ENCODE measurements at regions not wholly inside any gene's neighbourhood (a gene's known extent, or its start where the extent isn't known, plus 50 kb on each side); places are given as distances from the start of the nearest gene placed in this dataset.

- no peak for DNase-seq
Observed at GRCh38 chr2:149658553-149658952, 71.0 kb upstream of the MMADHC start.

GRCh38 chr2:149657401-149658040, 69.9 kb upstream of the MMADHC start:
- no peak for DNase-seq

GRCh38 chr2:149656996-149657395, 69.4 kb upstream of the MMADHC start:
- no peak for DNase-seq

DNA sequence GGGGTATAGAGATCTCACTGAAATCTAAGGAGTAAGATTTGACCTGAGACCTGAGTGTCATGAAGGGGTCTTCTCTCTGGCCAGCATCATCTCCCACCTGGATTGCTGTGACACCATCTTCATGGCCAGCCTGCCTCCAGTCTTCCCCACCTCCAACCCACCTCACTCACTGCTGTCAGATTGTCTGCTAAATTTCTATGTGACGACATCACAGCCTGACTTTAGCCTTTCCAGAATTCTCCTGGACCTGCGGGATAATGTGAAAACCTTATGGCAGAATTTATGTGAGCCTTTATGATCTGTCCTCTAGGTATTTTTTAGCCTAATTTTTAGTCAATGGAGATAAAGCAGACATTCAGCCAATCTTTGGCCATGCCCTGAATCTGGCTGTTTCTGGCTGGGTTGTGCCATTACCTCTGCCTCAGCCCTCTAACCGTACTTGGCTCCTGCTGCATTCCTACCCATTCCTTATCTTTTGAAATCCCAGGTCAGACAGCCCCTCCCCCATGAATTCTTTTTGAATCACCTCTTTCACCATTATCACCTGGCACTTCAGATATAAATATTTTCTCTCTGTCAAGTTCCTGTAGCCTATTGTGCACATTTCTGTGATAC, 66.4 kb upstream of the MMADHC start:
- DNase-seq = no peak

DNA sequence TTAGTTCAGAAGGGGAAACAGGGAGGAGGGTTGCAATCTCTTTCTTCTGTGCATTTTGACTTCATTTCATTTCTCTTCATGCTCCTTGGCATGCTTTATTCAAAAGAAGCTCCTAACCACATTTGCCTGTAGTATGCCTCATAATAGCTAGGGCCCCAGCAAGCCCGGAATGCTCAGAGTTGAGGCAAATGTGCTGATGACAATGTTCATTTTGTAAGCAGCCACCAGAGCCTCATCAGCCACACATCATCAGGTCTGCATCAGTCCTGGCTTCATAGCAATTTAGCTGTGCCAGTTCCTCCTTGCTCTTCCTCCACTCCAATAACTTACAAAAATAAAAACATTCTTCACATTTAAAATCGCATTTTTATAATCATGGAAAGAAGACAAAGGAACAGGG, 65.4 kb upstream of the MMADHC start:
- no peak for DNase-seq

DNA sequence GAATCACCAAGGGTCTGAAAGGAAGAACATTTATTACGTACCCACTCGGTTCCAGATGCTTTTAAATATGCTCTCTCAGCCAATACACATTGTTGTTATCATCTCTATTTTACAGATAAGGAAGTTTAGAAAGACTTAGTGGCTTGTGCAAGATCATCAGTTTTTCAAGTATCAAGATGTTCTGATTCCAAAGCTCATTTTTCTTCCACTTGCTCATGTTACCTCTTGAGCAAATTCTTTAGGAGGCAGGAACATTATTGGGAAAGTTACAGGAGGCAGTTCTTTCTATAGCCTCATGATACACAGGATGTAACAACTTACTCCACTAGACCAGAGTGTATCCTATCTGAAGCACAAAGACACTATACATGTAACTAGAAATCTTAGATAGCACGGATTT, 65.0 kb upstream of the MMADHC start:
- no peak for DNase-seq

DNA sequence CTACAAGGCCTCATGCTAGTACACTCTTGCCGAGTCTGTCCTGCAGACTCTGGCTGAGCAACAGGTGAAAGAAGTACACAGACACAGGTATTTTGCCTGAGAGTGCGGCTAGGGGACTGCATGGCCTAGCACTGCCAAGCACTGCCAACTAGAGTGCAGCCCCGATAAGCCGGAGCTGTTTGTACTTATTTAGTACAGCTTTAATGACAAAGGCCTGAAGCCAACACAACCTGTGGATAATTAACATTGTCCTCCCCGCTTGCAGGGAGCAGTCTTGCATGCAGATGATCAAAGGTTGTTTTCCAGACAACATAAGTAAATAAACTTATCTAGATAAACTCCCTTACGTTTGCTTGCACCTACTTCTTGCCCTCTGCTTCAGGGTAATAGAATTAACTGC, 63.7 kb upstream of the MMADHC start:
- no peak for DNase-seq

DNA sequence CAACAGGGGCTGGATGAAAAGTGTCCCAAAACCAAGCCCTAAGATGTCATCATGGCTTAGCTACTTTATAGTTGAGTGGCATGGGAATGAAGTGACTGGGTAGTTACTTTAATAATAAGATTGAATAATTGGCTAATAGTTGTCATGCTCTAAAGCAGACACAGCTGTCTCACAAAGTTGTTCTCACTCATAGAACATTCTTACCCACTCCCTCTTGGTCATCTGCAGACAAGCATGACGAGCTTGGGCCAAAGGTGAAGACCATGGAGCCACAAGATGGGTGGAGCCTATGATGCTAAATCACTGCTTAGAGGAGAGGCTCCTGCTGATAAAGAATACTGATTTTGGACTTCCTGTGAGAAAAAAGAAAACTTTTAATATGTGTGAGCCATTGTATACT, 62.4 kb upstream of the MMADHC start:
- no peak for DNase-seq

GRCh38 chr2:149648282-149649030, 60.9 kb upstream of the MMADHC start:
- DNase-seq = peak; percentile 57

DNA sequence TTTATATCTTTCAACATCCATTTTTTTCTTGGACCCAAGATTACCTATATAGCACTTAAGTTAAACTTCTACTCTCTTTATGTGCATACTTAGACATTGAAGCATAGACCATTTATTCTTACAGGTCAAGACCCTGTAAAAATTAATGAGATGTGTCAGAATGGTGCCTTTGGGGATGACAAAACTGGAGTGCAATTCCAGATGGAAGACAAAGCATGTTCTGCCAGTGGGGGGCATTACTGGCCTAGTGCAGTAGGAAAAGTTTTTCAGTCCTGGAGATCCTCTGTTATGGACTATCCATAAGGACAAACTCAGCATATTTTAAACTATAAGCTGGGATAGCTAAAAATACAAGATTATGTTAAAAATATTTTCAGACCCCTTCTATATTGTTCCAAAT, 57.8 kb upstream of the MMADHC start:
- DNase-seq = no peak

Data from GOT3 (cell line).